ENCODE measurements at regions not wholly inside any gene's neighbourhood (a gene's known extent, or its start where the extent isn't known, plus 50 kb on each side); places are given as distances from the start of the nearest gene placed in this dataset.
A peak's percentile ranks its signal among the peaks of the same experiment; 100 is the strongest.

DNA sequence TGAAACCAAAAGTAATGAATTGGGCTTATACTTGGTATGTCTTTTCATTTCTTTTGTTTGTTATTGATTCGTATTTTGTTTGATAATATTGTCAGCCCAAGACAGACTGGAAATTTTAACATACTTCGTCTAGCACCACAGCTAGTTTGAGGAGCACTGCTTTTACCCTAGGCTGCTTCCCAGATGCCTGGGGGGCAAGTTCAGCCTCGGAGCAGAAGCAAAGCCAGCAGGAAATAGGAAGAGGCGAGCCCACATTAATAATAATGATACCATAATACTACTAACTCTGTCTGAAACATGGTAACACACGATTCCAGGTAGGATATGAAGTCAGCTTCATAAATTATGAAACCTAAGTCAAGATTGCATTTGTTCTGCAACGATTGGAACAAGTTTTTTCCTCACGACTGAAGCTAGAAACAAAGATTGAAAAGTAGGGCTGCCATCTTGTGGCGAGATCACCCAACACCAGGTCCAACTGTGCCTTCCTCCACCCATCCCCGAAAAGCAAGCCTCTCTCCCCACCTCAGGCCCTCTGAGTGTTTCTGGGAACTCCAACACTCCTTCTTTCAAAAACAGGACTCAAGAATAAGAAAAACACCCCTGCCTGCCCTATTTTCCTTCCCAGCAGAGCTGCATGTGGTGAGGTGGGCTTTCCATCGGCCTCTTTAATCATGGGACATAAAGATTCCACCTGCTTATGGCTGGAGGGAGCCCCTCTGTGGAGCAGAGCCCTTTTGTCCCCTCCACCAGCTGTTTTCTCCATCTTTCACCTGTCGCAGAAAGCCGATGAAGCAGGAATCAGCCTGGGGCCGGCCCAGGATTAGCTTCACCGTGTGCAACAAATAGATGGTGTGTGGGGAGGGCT, 236.4 kb downstream of the CAAP1 start:
- TF ChIP-seq, protein P1, sequence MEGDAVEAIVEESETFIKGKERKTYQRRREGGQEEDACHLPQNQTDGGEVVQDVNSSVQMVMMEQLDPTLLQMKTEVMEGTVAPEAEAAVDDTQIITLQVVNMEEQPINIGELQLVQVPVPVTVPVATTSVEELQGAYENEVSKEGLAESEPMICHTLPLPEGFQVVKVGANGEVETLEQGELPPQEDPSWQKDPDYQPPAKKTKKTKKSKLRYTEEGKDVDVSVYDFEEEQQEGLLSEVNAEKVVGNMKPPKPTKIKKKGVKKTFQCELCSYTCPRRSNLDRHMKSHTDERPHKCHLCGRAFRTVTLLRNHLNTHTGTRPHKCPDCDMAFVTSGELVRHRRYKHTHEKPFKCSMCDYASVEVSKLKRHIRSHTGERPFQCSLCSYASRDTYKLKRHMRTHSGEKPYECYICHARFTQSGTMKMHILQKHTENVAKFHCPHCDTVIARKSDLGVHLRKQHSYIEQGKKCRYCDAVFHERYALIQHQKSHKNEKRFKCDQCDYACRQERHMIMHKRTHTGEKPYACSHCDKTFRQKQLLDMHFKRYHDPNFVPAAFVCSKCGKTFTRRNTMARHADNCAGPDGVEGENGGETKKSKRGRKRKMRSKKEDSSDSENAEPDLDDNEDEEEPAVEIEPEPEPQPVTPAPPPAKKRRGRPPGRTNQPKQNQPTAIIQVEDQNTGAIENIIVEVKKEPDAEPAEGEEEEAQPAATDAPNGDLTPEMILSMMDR (IDR thresholded peaks at IDR 0.05) = peak in 4 of 7 experiments; percentile 3 to 23 (median 11)
- TF ChIP-seq POLR2A (IDR thresholded peaks at IDR 0.05) = no peak

All from body of pancreas (tissue), 4 donors.